Hippocampal formation (tissue), 2 donors: ENCODE measurements at regions not wholly inside any gene's neighbourhood (a gene's known extent, or its start where the extent isn't known, plus 50 kb on each side); places are given as distances from the start of the nearest gene placed in this dataset.
A peak's percentile ranks its signal among the peaks of the same experiment; 100 is the strongest.

ENCODE experiments used
- DNase-seq, 2 donors: peaks; one replicate each; lab custom pipeline; 2025; lab: John Stamatoyannopoulos, UW

DNA sequence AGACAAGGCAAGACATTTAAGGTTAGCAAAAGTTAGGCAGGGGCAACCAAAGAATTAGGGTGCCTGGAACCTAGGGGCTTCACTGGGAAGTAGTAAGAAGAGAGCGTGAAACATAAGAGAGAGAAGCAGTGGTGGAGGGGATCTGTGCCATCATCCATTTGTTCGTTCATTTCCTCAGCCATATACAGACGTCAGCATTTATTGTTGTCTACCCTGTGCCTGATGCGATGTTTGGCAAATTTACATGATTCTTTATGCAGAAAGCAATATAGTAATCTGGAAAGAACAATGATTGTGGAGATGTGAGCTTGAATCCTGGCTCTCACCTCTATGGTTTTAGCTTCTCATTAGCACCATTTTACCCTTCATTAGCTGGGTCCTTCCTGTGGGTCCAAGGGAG lies 477.5 kb upstream of the MPDZ start:
- DNase-seq = no peak

DNA sequence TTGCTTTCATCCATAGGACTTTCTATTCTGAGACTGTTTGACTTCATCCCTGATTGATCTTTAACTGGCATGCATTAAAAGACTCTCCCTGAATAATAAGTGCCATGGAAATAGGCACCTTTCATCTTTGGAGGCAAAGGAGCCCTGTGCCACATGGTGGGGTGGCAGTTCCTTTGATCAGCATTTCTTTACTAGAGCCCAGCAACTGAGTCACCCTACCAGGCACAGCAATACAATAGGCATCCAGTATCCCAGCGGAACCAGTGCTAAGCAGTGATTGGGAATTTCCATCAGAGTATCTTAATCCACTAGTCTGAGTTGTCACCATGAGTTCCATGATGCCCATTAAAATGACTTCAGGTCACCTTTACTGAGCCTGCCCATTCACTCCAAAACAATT lies 476.1 kb upstream of the MPDZ start:
- DNase-seq = no peak

DNA sequence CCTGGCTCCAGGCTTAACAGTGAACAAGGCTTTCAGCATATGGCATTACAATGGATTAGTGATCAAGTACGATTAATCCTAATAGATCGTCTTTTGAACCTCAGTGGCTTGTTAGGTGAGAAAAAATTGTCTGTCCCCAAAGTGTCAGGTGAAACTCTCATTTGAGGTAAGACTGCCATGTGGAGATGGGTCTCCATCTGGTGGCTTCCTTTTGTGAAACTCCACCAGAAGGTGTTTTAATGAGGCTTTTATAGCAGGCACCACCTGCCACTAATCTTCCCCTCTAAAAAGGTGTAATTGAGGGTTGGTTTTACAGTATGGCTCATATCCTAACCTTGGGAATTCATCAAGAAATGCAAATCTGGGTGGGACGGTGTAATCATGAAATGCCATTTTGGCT lies 471.1 kb upstream of the MPDZ start:
- no peak for DNase-seq

DNA sequence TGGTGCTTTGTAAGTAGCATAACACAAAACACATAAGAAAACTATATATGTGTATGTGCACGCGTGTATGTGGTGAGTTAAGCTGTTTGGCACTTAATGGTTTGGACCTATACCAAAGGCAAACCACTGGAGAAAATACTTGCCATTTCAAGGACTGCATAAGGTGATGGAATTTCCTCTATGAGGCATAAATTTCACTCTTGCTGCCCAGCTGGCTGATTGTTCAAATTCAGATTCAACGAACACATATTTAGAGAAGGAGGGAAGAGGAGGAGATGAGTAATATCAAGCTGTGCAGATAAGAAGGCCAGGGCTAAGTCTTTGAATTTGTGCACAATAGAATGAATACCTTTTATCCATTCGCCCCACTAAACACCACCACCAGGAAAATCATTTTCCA lies 470.6 kb upstream of the MPDZ start:
- DNase-seq = no peak

DNA sequence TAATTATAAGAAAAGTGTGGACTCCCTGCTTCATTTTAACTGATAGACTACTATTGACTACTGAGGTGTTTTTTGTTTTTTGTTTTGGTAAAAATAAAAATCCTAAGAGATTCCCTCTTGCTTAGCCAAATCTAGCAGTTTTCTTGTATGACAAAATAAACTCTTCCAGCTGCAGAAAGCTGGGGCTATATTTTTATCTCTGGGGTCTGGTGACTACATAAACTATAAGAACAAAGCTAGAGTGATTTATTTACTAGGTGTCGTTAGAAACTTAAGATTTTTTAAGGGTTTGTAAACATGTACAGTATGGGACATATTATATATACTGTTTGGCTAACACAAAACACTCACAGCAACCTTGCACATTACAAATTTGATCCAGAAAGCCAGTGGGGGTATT lies 467.4 kb upstream of the MPDZ start:
- DNase-seq = no peak

DNA sequence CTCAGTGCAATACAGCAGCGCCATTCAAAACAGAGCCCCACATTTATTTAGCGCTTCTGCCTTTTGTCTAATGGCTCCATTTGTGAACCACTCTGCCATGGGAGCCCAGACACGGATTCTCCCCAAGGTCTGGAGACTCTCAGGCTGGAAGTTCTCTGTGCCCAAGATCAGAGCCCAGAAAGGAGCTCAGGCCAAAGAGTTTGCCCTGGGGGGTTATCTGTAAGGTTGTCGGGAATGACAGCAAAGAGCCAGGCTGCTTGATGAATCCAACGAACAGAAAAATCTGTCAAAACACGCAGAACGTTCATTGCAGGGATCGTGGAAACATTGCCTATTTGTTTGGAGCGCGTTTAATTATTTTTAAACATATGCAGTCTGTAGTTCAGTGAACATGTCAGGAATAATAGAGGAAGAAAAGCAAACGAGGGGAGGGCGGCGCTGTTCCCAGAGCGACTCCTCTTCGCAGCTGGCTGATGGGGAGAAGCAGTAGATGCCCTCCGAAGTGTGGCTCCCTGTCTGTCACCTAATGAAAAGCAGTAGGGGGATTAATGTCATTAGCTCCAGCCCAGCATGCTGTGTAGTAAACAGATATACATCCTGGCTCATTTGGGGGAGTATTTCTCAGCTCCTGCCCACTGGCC lies 464.9 kb upstream of the MPDZ start:
- peak in 1 of 2 donors; percentile 4 for DNase-seq

DNA sequence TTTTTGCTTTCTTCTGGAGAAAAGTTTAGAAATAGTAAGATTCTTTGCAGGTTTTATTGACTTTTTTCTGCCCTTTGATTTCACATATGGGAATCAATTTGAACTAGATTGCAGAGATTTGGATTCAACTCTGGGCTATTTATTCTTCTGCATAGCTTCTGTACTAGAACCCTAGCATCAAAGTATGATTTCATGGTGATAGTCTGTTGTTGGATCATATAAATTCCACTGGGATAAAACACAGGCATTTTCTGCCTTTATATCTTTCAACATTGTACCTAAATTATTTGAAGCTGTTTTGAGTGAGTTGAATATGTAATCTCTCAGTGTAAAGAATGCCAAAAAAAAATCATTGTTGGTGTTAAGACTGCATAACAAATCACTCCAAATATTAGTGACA lies 458.4 kb upstream of the MPDZ start:
- DNase-seq = no peak

DNA sequence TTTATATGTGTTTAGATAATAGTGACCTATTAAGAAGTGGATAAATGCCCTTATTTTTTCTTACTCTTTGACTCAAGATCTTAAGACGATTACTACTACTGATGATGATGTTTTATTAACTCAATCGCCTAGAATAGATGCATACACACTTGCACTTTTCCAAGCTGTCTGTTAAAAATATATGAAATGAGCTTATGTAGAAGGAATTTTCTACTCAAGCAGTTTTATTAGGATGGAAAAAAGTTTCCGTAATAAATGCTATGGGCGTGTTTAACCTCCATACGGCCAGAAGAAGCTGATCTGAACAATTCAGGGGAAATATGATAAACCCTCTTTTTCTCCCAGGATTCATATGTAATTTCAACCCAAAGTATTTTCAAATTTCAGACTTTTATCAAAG lies 455.7 kb upstream of the MPDZ start:
- no peak for DNase-seq

DNA sequence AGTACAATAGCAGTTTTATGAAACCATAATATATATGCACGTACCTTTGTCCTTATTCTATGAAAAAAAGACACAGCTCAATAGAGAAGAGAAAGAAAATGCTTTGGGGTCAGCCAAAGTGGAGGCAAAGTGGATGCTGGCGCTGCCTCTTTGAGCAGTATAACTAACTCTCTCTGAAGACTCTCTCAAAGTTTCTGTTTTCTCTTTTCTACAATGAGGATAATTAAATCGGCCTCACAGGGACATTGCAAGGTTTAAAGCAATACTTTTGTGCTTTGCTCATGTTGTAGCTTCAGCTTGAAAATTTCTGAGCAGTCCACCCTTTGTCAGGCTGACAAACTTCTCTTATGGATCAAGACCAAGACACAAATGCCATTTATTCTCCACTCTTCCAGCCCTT lies 455.1 kb upstream of the MPDZ start:
- no peak for DNase-seq

DNA sequence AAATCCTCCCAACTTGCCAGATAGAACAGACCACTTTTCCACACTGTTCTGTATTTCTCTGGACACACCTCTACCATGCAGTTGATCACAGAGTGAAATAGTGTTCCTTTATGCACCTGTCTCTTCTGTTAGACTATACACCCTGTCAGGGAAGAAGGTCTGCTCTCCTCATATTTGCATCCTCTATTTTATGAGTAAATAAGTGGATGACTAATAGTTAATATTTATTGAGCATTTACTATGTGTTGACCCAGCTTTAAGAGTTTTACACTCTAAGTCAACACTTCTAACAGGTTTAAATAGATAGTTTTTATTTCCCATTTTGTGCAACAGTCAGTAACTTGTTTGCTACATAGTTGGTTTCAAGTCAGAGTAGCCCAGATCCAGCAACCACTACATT lies 452.8 kb upstream of the MPDZ start:
- DNase-seq = no peak

DNA sequence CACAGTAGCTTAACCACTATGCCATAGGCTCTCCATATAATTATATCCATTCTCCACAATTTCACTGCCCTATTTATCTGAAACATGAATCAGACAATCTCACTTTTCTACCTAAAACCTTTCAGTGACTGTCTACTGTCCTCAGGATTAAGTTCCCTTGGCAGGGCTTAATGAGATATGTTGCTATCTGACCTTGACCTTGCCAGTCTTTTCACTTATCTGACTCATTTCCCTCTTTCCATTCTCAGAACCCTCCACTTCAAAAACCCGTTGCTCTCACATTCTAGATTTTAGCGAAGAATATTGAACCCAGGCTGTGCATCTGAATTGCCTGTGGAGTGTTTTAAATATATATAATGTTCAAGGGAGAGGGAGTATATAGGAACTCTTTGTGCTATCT lies 452.1 kb upstream of the MPDZ start:
- DNase-seq = no peak

DNA sequence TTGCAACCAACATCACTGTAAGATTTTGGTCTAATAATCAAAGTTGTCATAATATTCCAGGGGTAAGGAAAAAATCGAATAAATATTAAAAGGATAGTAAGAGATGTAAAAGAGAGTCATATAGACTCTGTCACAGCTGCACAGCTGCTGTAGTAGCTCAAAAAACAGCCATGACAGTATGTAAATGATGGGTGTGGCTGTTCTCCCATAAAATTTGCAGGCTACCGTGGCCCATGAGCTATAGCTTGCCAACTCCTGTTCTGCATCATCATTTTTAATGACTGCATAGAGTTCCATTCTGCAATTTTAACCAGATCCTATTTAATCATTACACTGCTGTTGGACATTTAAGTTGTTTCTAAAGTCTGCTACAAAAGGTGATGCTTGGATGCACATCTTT lies 450.5 kb upstream of the MPDZ start:
- DNase-seq = no peak

DNA sequence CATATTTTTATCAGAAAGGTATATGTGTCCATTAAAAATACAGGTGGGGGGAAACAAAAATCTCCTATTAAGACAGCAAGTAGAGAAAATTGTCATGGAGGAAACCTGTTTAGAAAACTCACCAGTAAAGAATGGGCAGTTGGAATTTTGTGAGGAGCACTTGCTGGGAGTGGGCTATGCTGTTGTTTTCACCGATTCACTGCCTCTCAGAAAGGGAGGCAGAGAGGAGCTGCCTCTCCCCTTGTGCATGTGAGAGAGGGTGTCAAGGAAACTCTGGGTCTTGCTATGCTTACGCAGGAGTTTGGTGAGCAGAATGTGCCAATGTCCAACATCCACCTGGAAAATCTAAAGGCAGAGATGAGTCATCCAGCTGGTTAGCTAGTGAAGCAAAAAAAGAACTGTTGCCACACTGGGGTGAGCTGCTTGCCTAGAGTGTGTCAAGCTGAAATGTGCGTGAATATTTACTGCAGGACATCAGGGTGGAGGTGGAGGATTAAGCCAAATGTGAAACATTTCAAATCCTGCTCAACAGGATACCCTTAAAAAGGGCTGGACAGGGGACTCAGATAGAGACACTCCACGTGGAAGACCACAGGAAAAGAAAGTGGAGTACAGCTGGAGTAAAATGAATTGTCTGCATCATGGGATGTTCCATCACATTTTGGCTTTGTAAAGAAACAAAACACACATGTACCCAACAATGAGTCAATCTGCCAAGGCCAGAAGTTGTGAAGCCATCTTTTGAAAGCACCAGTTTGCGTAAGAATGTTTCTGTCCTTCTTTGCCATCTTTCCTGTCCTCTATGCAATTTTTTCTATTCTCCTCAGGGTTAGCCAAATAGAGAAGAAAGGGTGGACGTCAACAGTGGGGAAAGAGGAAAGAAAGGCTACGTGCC lies 449.7 kb upstream of the MPDZ start:
- DNase-seq = no peak

DNA sequence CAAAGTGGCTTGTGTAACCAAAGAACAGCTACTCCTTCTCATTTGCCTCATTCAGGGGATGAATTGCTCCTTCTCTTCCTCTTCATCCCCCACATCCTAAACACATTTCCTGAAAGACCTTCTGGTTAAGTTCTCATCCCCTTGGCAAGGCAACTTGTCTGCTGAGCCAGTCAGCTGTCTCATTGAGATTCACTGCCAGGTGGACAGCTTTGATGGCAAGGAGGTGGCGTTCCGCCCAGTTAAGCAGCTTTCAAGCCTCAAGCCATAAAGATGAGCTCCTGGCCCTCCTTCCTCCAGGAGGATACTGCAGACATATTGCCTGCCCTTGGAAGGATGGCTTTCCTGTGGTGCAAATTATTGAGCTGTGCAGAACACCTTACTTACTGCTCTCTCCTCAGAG lies 448.6 kb upstream of the MPDZ start:
- no peak for DNase-seq

DNA sequence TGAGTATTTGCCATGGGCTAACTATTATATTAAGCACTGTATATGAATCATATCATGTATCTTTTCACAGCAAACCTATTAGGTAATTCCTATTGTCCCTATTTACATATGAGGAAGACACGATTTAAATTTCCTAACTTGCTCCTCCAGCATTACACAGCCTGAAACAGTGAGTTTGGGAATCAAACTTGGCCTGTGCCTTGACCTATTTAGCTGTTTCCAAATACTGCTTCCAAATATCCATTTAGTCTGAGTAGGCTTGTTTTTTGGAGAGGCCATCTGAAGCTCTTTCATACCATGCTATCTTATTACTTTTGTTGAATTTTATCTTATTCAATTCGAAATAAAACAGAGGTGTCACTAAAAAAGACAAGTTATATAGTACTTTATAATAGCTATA lies 447.3 kb upstream of the MPDZ start:
- DNase-seq = no peak

DNA sequence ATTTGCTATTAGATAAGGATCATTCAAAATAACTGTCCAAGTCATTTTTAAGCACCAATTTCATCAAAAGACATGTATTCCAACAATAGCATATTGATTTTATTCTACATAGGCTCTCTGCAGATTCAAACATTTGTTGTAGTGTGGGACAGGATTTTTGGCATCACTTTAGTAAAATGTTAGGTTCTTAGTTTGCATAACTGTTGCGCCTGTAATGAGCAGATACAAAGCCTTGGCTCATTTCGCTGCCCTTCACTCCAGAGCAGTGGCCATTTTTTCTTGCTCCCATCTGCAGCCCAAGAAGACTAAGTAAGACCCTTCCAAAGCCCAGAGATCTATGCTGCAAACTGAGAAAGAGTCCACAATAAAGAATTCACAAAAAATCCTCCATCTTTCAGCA lies 446.0 kb upstream of the MPDZ start:
- no peak for DNase-seq

DNA sequence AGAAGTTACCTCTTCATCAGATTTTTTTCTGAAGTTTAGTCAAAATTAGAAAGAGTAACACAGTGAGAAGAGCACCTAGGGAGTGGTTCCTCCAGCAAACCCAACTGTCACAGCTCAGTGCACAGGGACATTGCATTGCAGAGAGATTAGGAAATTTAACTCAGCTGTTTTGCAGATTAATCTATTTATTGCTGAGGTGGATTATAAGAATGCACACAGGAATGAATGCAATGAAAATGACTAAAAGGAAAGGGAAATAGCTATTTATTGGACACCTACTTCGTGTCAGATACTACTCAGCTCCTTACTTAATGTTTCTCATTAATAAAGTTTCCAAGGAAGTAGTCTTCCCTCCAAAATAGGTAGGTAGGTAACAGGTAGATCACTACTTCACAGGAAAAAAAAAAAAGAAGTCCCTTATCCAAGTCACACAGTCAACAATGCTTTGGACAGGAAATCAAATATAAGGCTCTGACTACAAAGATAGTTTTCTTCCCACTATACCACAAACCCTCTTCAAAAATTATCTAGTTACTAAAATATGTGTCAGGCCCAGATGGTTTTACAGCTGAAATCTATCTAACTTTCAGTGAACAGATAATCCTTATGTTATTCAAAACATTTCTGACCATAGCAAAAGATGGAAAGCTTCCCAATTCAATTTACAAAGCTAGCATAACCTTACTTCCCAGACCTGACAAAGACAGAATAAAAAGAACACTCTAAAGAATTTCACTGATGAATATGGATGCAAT lies 442.2 kb upstream of the MPDZ start:
- no peak for DNase-seq

DNA sequence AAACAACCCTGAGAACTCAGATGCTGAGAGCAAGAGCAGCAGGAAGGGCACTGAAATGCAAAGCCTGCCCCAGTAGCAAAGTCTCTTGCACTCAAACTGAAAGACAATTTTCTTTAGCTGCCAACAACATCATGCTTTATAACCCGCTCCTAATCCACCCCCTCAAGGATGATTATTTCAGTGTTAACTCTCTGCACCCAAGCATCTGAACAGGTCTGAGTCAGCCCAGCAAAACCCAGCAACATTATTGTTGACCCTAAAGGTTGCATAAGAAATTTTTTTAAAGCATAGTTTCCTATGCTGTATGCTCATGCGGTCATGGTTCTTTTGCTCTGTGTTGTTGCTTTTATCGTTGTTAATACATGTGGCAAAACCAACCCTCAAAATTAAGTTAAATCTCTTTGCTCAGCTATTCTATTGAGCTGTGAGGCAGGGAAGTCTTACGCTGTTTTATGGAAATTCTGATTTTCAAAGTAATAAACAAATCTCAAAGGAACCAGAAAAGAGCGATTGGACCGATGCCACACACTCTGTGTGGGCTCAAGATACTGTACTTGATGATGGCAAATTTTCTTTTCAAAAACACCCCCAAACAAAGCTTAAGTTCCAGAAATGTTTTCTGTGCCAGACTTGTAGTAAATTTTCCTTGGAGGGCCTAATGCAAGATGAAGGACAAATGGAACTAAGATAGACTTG lies 440.6 kb upstream of the MPDZ start:
- no peak for DNase-seq

DNA sequence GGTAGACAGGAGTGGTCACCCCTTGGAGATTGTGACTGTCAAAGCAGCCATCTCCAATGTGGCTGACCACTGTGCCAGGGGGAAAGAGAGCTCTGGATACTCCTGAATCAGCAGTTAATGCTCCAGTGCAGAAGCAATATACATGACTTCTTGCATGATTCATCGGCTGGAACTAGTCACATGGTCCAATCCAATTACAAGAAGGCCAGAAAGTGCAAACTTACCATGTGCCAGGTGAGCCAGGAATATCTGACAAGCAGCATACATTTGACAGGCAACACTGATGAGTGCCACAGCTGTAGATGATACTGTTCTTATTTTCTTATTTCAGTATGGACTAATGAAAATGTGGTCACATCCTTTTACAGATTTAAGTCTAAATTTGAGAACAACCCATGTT lies 440.0 kb upstream of the MPDZ start:
- no peak for DNase-seq

DNA sequence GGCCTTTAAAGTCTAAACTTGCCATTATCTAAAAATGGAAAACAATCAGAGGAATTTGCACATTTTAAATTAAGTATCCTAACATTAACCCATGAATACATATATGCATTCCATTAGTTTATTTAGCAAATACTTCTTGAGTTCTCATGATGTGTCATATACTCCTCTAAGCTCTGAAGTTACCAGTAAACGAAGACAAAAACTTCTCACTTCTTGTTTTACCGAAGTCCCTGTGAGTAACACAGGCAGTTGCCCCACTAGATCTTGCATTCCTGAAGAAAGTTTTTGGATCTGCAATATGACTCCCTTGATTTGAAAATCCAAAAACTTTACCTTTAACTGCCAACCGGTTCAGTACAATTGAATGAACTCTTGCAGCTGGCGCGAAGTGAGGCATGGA lies 439.0 kb upstream of the MPDZ start:
- DNase-seq = no peak

DNA sequence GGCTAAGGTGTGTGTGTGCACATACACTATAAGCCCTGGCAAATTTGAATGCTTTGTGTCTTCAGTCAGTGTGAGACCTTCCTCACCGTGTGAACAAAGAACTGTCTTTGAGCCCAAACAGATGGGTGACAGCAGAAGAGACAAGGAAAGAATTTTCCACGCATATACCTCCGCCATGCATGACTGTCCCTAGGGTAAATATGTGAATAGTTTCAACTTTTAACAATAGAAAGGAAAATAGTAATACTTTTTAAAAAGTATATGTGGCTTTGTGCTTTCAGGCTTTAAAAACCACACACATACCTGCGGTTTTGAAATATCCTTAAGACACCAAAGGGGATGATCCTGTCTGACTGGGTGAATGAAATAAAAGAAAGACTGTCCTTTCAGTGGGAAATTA lies 438.6 kb upstream of the MPDZ start:
- no peak for DNase-seq

DNA sequence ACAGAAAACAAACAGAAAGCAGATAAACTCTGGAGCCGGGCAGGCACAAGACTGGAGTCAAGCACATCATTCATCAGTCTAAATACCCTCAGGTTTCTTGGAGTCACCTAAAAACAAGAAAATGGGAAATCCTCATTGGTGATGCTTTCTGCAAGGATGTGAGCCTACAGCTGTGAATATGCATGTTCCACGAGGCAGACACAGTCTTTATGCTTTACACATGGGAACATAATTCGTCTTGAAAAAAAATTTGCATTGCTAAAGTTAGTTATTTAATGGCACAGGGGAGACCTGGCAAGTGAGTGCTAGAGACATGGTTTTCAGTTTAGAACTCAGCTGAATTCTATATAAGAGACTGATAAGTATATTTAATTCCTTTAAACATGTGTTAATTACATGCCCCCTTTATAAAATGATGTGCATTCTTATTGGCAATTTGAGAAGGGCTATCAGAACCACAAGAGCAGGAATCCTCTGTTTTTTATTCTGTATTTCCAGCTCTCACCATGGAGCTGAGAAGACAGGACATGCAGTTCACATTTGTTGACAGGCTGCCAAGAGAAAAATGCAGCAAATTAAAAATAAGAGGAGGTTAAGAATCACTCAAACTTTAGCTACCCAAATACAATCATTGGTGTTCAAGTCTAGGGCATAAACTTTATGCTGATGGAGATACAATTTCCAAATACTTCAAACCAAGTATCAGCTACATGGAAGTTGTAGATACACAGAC lies 438.0 kb upstream of the MPDZ start:
- DNase-seq = no peak
